IMR-90 (cell line): ENCODE measurements at regions not wholly inside any gene's neighbourhood (a gene's known extent, or its start where the extent isn't known, plus 50 kb on each side); places are given as distances from the start of the nearest gene placed in this dataset.

Experiments
- ATAC-seq: fragments of 200-7000 bp; cut with Tn5 transposase; 2 replicates; pipeline ENCODE4 v1.9.1; 2020; ENCODE audit warnings: low read depth, mild to moderate bottlenecking, moderate library complexity
- BruUV-seq: library from RNA; stranded (reverse); fragments of 400-500 nt; replicated peaks from 2 replicates; lab custom pipeline; 2021; lab: Mats Ljungman, UMichigan
- CTCF ChIA-PET: fragments of 300-600 bp; formaldehyde crosslinking; extraction: SDS; loops from one replicate; lab custom pipeline; 2021; ENCODE audit warnings: antibody characterized with exemption; lab: Yijun Ruan, JAX
- POLR2A ChIA-PET: fragments of 300-600 bp; sonication (Branson Sonifier 250); formaldehyde crosslinking; loops from one replicate; lab custom pipeline; 2022; ENCODE audit warnings: antibody characterized with exemption; ENCODE audit not compliant: unreplicated experiment; lab: Charles Lee
- DNase-seq: peaks from one replicate; pipeline ENCODE4 v3.0.0; 2013
- H2AFZ ChIP-seq: replicated peaks from 2 replicates; pipeline ENCODE3; 2013; ENCODE audit warnings: low read length, mild to moderate bottlenecking; ENCODE audit not compliant: poor library complexity
- H2AK5ac ChIP-seq: 2 replicates; pipeline ENCODE4 v1.6.1; 2013; ENCODE audit warnings: low read depth, low read length, inconsistent platforms
- H2AK9ac ChIP-seq: replicated peaks from 2 replicates; pipeline ENCODE3; 2013; ENCODE audit warnings: mild to moderate bottlenecking, low read depth, low read length, moderate library complexity; ENCODE audit not compliant: poor library complexity
- H2BK120ac ChIP-seq: 2 replicates; pipeline ENCODE4 v1.6.1; 2013; ENCODE audit warnings: low read depth, low read length, inconsistent platforms
- H2BK15ac ChIP-seq: 3 replicates; pipeline ENCODE4 v1.6.1; 2013; ENCODE audit warnings: low read depth, low read length, inconsistent platforms
- H2BK20ac ChIP-seq: 2 replicates; pipeline ENCODE4 v1.6.1; 2013; ENCODE audit warnings: low read depth, mild to moderate bottlenecking, inconsistent platforms, low read length, moderate library complexity
- H2BK5ac ChIP-seq: 2 replicates; pipeline ENCODE4 v1.6.1; 2013; ENCODE audit warnings: mild to moderate bottlenecking, low read depth, low read length, inconsistent platforms; ENCODE audit not compliant: poor library complexity, severe bottlenecking
- H3K14ac ChIP-seq: replicated peaks from 2 replicates; pipeline ENCODE4 v1.6.1; 2013; ENCODE audit warnings: low read depth, low read length, inconsistent platforms
- H3K18ac ChIP-seq: 2 replicates; pipeline ENCODE4 v1.6.1; 2013; ENCODE audit warnings: low read depth, low read length, control low read depth
- H3K23ac ChIP-seq: 2 replicates; pipeline ENCODE4 v1.6.1; 2013; ENCODE audit warnings: low read depth, low read length, inconsistent platforms
- H3K27ac ChIP-seq: 2 replicates; pipeline ENCODE4 v1.5.1; 2013; ENCODE audit warnings: mild to moderate bottlenecking, control low read depth, low read length; ENCODE audit not compliant: insufficient read depth
- H3K27me3 ChIP-seq: 2 replicates; pipeline ENCODE4 v1.6.1; 2013; ENCODE audit warnings: low read length; ENCODE audit not compliant: control insufficient read depth, insufficient read depth
- H3K36me3 ChIP-seq: 2 replicates; pipeline ENCODE4 v1.6.1; 2013; ENCODE audit warnings: low read length, mixed read lengths; ENCODE audit not compliant: control insufficient read depth, insufficient read depth
- H3K4ac ChIP-seq: 2 replicates; pipeline ENCODE4 v1.6.1; 2013; ENCODE audit warnings: low read depth, low read length, inconsistent platforms
- H3K4me1 ChIP-seq: 2 replicates; pipeline ENCODE4 v1.6.1; 2013; ENCODE audit warnings: low read length, mixed read lengths; ENCODE audit not compliant: control insufficient read depth, insufficient read depth
- H3K4me2 ChIP-seq: 2 replicates; pipeline ENCODE4 v1.6.1; 2013; ENCODE audit warnings: low read depth, mild to moderate bottlenecking, control low read depth, low read length, moderate library complexity
- H3K4me3 ChIP-seq: 2 replicates; pipeline ENCODE4 v1.5.1; 2013; ENCODE audit warnings: low read depth, mild to moderate bottlenecking, control low read depth, low read length, moderate library complexity; ENCODE audit not compliant: insufficient read depth
- H3K56ac ChIP-seq: 2 replicates; pipeline ENCODE4 v1.6.1; 2013; ENCODE audit warnings: low read length, inconsistent platforms; ENCODE audit not compliant: insufficient read depth; ENCODE audit errors: extremely low read depth
- H3K79me1 ChIP-seq, 2 experiments: 2 replicates each; pipeline ENCODE4 v1.6.1; 2013; ENCODE audit warnings: low read length in 2 of 2, inconsistent platforms in 1 of 2, low read depth in 1 of 2
- H3K9ac ChIP-seq: 2 replicates; pipeline ENCODE4 v1.6.1; 2013; ENCODE audit warnings: low read depth, low read length, control low read depth
- H3K9me1 ChIP-seq: 2 replicates; pipeline ENCODE4 v1.6.1; 2013; ENCODE audit warnings: low read length, inconsistent platforms; ENCODE audit not compliant: insufficient read depth
- H3K9me3 ChIP-seq: 2 replicates; pipeline ENCODE4 v1.6.1; 2013; ENCODE audit warnings: low read length; ENCODE audit not compliant: control insufficient read depth, insufficient read depth
- H4K20me1 ChIP-seq: 2 replicates; pipeline ENCODE4 v1.6.1; 2013; ENCODE audit warnings: low read length, inconsistent platforms; ENCODE audit not compliant: insufficient read depth
- H4K5ac ChIP-seq: 2 replicates; pipeline ENCODE4 v1.6.1; 2013; ENCODE audit warnings: mild to moderate bottlenecking, low read depth, low read length, control low read depth
- H4K8ac ChIP-seq, 2 experiments: 2 replicates each; pipeline ENCODE4 v1.6.1; 2013; ENCODE audit warnings: low read depth in 2 of 2, low read length in 2 of 2, control low read depth in 1 of 2, inconsistent platforms in 1 of 2
- H4K91ac ChIP-seq: 2 replicates; pipeline ENCODE4 v1.6.1; 2013; ENCODE audit warnings: low read depth, low read length, inconsistent platforms; ENCODE audit not compliant: insufficient read depth
- BHLHE40 ChIP-seq: fragments of 150-350 bp; IDR thresholded peaks from 2 replicates; pipeline ENCODE4 v1.6.1; 2016; ENCODE audit warnings: mild to moderate bottlenecking, low read depth, low read length
- FOS ChIP-seq: fragments of 150-350 bp; IDR thresholded peaks from 2 replicates; pipeline ENCODE4 v1.6.1; 2016; ENCODE audit warnings: low read depth, low read length
- MAFK ChIP-seq: IDR thresholded peaks from 2 replicates; pipeline ENCODE4 v1.6.1; 2012; ENCODE audit warnings: low read depth, low read length, improper control_type of control experiment
- MAZ ChIP-seq: IDR thresholded peaks from 2 replicates; pipeline ENCODE4 v1.6.1; 2012; ENCODE audit warnings: low read depth, mild to moderate bottlenecking, low read length, improper control_type of control experiment, moderate library complexity, borderline replicate concordance
- POLR2A ChIP-seq: IDR thresholded peaks from 2 replicates; pipeline ENCODE4 v1.6.1; 2012; ENCODE audit warnings: mild to moderate bottlenecking, low read depth, low read length
- USF2 ChIP-seq: fragments of 150-350 bp; IDR thresholded peaks from 2 replicates; pipeline ENCODE4 v1.6.1; 2017; ENCODE audit warnings: mild to moderate bottlenecking, antibody characterized with exemption, low read length, low read depth
- WGBS, 2 experiments: methylation state at CpG; one replicate each; pipeline versions ENCODE4 v1.1.5 to v1.1.7; 2013; ENCODE audit warnings: missing lambda C conversion rate in 2 of 2; ENCODE audit not compliant: insufficient read length in 1 of 2; ENCODE audit errors: extremely low coverage in 2 of 2; 5-methylcytosine and 5-hydroxymethylcytosine counted together
- dilution Hi-C: fragments of 300-500 bp; cut with HindIII; formaldehyde crosslinking; loops from one replicate; pipeline ENCODE4 v1.14.3; 2018; ENCODE audit warnings: low sequenced_read_pairs; ENCODE audit not compliant: unreplicated experiment
- in situ Hi-C: fragments of 300-500 bp; cut with MboI; formaldehyde crosslinking; loops from 3 replicates; pipeline ENCODE4 v1.14.3; 2019; ENCODE audit warnings: low sequenced_read_pairs, inconsistent platforms, mixed read lengths
- intact Hi-C: fragments of 100-400 bp; cut with micrococcal nuclease; formaldehyde crosslinking; loops from 2 replicates; pipeline ENCODE4 v1.10.0; 2022

DNA sequence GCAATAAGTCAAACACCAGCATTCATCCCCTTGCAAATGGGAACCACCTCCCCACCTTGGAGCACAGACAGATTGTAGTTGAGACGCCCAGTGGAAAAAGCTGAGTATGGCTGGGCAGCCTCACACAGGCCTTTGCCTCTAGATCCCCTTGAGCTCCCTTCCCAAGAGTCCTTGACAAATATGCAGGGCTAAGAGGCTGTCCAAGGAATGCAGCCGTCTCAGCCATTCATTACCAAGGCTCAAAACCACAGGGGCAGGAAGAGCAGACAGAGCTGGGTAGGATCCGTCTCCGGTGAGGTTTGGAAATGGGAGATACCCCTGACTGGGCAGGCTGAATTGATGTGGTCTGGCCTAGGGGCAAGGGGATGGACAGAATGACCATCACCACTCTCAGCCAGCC is 557.1 kb downstream of the TNS1 start:
- no peak overlapping the region for H3K23ac ChIP-seq
- dilution Hi-C loops, result no loop called here
- H3K27ac ChIP-seq, result no peak overlapping the region
- H4K91ac ChIP-seq, result no peak overlapping the region
- H4K8ac ChIP-seq, result no peak overlapping the region
- ChIA-PET POLR2A (no interaction called here), CTCF (no interaction called here)
- no peak overlapping the region for H3K4ac ChIP-seq
- H2AFZ ChIP-seq, result no peak overlapping the region
- no peak overlapping the region for H3K4me2 ChIP-seq
- in situ Hi-C loops, result no loop called here
- TF ChIP-seq POLR2A, result no peak
- TF ChIP-seq FOS, result no peak
- no peak for TF ChIP-seq MAFK
- TF ChIP-seq MAZ, result no peak
- no peak for TF ChIP-seq BHLHE40
- no peak for TF ChIP-seq USF2
- no peak overlapping the region for H2BK120ac ChIP-seq
- no peak overlapping the region for H3K18ac ChIP-seq
- H2AK5ac ChIP-seq, result peak overlapping the region; percentile 56; the same call in 1 of the 2 replicates
- H3K36me3 ChIP-seq, result no peaks in the 10 kb centered on the region
- no peak overlapping the region for H3K56ac ChIP-seq
- no peaks in the 10 kb centered on the region for H3K9me3 ChIP-seq
- H4K5ac ChIP-seq, result no peak overlapping the region
- no peak overlapping the region for H3K4me3 ChIP-seq
- no peak overlapping the region for H2AK9ac ChIP-seq
- DNase-seq (no peak), ATAC-seq (peak; percentile 42; the same call in 1 of the 2 replicates)
- WGBS, 2 experiments, result 94% methylated on average over 2 of the region's 4 CpGs; no CpG with 5 or more reads in 1 of the 2 experiments
- no peak overlapping the region for H3K9ac ChIP-seq
- no peaks in the 10 kb centered on the region for H3K79me1 ChIP-seq
- no peaks in the 10 kb centered on the region for H3K4me1 ChIP-seq
- no TSS peak for BruUV-seq
- H3K14ac ChIP-seq, result no peak overlapping the region
- H2BK20ac ChIP-seq, result no peak overlapping the region
- intact Hi-C loops, result no loop called here
- H4K20me1 ChIP-seq, result no peaks in the 10 kb centered on the region
- H3K27me3 ChIP-seq, result no peaks in the 10 kb centered on the region
- H2BK5ac ChIP-seq, result no peak overlapping the region
- no peak overlapping the region for H2BK15ac ChIP-seq
- no peaks in the 10 kb centered on the region; the same call in 1 of the 2 replicates for H3K9me1 ChIP-seq
